Liver (tissue), 8 donors: ENCODE measurements at regions not wholly inside any gene's neighbourhood (a gene's known extent, or its start where the extent isn't known, plus 50 kb on each side); places are given as distances from the start of the nearest gene placed in this dataset.

ENCODE experiments used
- DNase-seq: peaks from one replicate; pipeline ENCODE4 v3.0.0-alpha.2; 2017; ENCODE audit warnings: low spot score
- H3K27ac ChIP-seq, 2 donors: one replicate each; pipeline ENCODE4 v1.7.0; 2013; ENCODE audit warnings: inconsistent platforms in 2 of 2, low read length in 2 of 2, control low read depth in 1 of 2, low read depth in 1 of 2, mild to moderate bottlenecking in 1 of 2
- H3K27me3 ChIP-seq, 4 donors: one replicate each; pipeline versions ENCODE4 v1.6.1 to v1.7.0; 2013; ENCODE audit warnings: low read length in 3 of 4, inconsistent platforms in 1 of 4, mild to moderate bottlenecking in 1 of 4, moderate library complexity in 1 of 4; ENCODE audit not compliant: control insufficient read depth in 4 of 4, insufficient read depth in 4 of 4
- H3K36me3 ChIP-seq, 4 donors: one replicate each; pipeline versions ENCODE4 v1.6.1 to v1.7.0; 2013; ENCODE audit warnings: low read length in 3 of 4, mild to moderate bottlenecking in 3 of 4, low read depth in 1 of 4, moderate library complexity in 1 of 4; ENCODE audit not compliant: control insufficient read depth in 4 of 4, insufficient read depth in 3 of 4
- H3K4me1 ChIP-seq, 4 donors: one replicate each; pipeline versions ENCODE4 v1.6.1 to v1.7.0; 2013; ENCODE audit warnings: low read length in 3 of 4, mild to moderate bottlenecking in 3 of 4, moderate library complexity in 1 of 4; ENCODE audit not compliant: control insufficient read depth in 4 of 4, insufficient read depth in 4 of 4
- H3K4me3 ChIP-seq, 3 donors: one replicate each; pipeline versions ENCODE4 v1.6.1 to v1.7.0; 2013; ENCODE audit warnings: low read length in 3 of 3, control low read depth in 1 of 3, low read depth in 1 of 3, mild to moderate bottlenecking in 1 of 3
- H3K9ac ChIP-seq, 2 donors: one replicate each; pipeline ENCODE4 v1.7.0; 2013; ENCODE audit warnings: low read length in 2 of 2, mild to moderate bottlenecking in 2 of 2, moderate library complexity in 2 of 2, control low read depth in 1 of 2, low read depth in 1 of 2
- H3K9me3 ChIP-seq, 4 donors: one replicate each; pipeline versions ENCODE4 v1.6.1 to v1.7.0; 2013; ENCODE audit warnings: low read length in 3 of 4; ENCODE audit not compliant: control insufficient read depth in 4 of 4
- EGR1 ChIP-seq, 2 donors: IDR thresholded peaks; 2 replicates each; pipeline ENCODE4 v1.6.1; 2016 to 2018; ENCODE audit warnings: antibody characterized with exemption in 2 of 2, low read depth in 2 of 2
- FOXA2 ChIP-seq: IDR thresholded peaks from 2 replicates; pipeline ENCODE4 v1.6.1; 2016; ENCODE audit warnings: antibody characterized with exemption
- GABPA ChIP-seq, 2 donors: IDR thresholded peaks in 1 of 2; conservative IDR thresholded peaks in 1 of 2; 2 replicates each; pipeline ENCODE4 v1.6.1; 2016; ENCODE audit warnings: antibody characterized with exemption in 2 of 2, mild to moderate bottlenecking in 1 of 2, moderate library complexity in 1 of 2
- JUND ChIP-seq, 2 donors: IDR thresholded peaks; 2 replicates each; pipeline ENCODE4 v1.6.1; 2016; ENCODE audit warnings: antibody characterized with exemption in 2 of 2
- NR2F2 ChIP-seq: IDR thresholded peaks from 2 replicates; pipeline ENCODE4 v1.6.1; 2016; ENCODE audit warnings: antibody characterized with exemption
- RXRA ChIP-seq, 2 donors: IDR thresholded peaks; 2 replicates each; pipeline ENCODE4 v1.6.1; 2017 to 2018; ENCODE audit warnings: antibody characterized with exemption in 2 of 2, mild to moderate bottlenecking in 1 of 2
- SP1 ChIP-seq: IDR thresholded peaks from 2 replicates; pipeline ENCODE4 v1.6.1; 2018; ENCODE audit warnings: antibody characterized with exemption, mild to moderate bottlenecking
- TAF1 ChIP-seq: conservative IDR thresholded peaks from 2 replicates; pipeline ENCODE4 v1.6.1; 2016; ENCODE audit warnings: antibody characterized with exemption, mild to moderate bottlenecking
- YY1 ChIP-seq: IDR thresholded peaks from 2 replicates; pipeline ENCODE4 v1.6.1; 2016; ENCODE audit warnings: antibody characterized with exemption, mild to moderate bottlenecking
- WGBS: extraction: QIAGEN DNeasy Blood & Tissue Kit; methylation state at CpG from one replicate; pipeline ENCODE4 v1.1.7; 2013; 5-methylcytosine and 5-hydroxymethylcytosine counted together
- TF ChIP-seq, protein P1 (sequence below): IDR thresholded peaks from 2 replicates; pipeline ENCODE4 v1.6.1; 2016; ENCODE audit warnings: antibody characterized with exemption, mild to moderate bottlenecking
- TF ChIP-seq, protein P2 (sequence below): fragments of 150-350 bp; IDR thresholded peaks from 2 replicates; pipeline ENCODE4 v1.5.1; 2017; ENCODE audit warnings: improper control_type of control experiment, low read depth, low read length; ENCODE audit not compliant: missing input control
- donor health status: healthy.
- donor health status: healthy.
- donor health status: healthy.
- donor health status: healthy.
- donor health status: healthy.

DNA sequence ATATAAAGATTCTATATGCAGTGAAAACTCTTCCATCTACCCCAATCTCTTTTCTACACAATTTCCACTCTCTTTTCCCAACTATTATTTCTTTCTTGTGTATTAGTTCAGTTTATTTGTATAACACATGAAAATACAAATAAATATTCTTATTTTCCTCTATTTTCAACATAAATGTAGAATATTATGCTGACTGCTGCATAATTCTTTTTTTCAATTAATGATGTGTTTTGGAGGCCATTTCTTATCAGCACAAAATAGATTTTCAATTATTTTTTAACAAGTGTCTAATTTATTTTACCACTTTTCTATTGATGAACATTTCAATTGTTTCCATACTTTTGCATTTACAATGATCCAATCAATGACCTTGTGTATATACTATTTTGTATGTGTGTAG, 557.7 kb upstream of the NR3C2 start (continued):
- TF ChIP-seq, protein P1, sequence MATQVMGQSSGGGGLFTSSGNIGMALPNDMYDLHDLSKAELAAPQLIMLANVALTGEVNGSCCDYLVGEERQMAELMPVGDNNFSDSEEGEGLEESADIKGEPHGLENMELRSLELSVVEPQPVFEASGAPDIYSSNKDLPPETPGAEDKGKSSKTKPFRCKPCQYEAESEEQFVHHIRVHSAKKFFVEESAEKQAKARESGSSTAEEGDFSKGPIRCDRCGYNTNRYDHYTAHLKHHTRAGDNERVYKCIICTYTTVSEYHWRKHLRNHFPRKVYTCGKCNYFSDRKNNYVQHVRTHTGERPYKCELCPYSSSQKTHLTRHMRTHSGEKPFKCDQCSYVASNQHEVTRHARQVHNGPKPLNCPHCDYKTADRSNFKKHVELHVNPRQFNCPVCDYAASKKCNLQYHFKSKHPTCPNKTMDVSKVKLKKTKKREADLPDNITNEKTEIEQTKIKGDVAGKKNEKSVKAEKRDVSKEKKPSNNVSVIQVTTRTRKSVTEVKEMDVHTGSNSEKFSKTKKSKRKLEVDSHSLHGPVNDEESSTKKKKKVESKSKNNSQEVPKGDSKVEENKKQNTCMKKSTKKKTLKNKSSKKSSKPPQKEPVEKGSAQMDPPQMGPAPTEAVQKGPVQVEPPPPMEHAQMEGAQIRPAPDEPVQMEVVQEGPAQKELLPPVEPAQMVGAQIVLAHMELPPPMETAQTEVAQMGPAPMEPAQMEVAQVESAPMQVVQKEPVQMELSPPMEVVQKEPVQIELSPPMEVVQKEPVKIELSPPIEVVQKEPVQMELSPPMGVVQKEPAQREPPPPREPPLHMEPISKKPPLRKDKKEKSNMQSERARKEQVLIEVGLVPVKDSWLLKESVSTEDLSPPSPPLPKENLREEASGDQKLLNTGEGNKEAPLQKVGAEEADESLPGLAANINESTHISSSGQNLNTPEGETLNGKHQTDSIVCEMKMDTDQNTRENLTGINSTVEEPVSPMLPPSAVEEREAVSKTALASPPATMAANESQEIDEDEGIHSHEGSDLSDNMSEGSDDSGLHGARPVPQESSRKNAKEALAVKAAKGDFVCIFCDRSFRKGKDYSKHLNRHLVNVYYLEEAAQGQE = no peak
- TF ChIP-seq TAF1 = no peak
- no peak for TF ChIP-seq NR2F2

DNA sequence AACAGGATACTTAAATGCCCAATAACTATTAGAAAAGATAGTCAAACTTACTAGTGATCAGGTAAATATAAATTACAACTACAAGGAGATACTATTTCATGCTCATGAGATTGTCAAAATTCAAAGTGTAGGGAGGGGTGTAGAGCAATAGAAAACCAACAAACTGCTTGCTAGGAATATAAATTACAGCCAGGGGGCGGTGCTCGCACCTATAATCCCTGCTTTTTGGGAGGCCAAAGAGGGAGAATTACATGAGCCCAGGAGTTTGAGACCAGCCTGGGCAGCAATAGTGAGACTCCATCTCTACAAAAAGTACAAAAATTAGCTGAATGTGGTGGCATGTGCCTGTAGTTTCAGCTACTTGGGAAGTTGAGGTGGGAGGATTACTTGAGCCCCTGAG, 556.5 kb upstream of the NR3C2 start:
- Histone ChIP-seq H3K27ac (no peak overlapping the region), H3K36me3 (no peaks in the 10 kb centered on the region), H3K27me3 (no peaks in the 10 kb centered on the region), H3K4me1 (no peaks in the 10 kb centered on the region), H3K9me3 (no peaks in the 10 kb centered on the region), H3K9ac (no peak overlapping the region), H3K4me3 (no peak overlapping the region)
- no peak for DNase-seq
- 45% methylated on average over 2 of the region's 2 CpGs for WGBS
- TF ChIP-seq, protein P2, sequence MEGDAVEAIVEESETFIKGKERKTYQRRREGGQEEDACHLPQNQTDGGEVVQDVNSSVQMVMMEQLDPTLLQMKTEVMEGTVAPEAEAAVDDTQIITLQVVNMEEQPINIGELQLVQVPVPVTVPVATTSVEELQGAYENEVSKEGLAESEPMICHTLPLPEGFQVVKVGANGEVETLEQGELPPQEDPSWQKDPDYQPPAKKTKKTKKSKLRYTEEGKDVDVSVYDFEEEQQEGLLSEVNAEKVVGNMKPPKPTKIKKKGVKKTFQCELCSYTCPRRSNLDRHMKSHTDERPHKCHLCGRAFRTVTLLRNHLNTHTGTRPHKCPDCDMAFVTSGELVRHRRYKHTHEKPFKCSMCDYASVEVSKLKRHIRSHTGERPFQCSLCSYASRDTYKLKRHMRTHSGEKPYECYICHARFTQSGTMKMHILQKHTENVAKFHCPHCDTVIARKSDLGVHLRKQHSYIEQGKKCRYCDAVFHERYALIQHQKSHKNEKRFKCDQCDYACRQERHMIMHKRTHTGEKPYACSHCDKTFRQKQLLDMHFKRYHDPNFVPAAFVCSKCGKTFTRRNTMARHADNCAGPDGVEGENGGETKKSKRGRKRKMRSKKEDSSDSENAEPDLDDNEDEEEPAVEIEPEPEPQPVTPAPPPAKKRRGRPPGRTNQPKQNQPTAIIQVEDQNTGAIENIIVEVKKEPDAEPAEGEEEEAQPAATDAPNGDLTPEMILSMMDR = peak; percentile 4
- no peak for TF ChIP-seq NR2F2

DNA sequence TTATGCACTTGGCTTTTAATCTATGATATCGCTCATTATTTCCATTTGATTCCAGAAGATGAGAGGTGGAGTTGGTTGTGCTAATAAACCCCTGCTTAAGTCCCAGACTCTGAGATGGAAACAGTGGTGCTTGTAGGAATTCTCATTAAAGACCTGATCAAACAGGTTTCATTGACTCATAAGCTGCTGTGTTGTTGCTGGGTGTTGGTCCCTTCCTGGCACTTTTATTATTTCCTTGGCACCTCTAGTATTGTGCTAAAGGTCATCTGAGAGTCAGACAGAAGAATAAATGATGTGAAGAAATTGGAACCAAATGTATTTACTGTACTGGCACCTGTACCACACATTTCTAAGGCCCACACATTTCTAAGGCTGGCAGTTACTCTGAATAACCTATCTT, 544.7 kb upstream of the NR3C2 start:
- no peaks in the 10 kb centered on the region for H3K27me3 ChIP-seq
- no peak overlapping the region for H3K4me3 ChIP-seq
- no peaks in the 10 kb centered on the region for H3K36me3 ChIP-seq
- TF ChIP-seq, protein P1 = no peak
- no peak for TF ChIP-seq FOXA2
- no peak for TF ChIP-seq EGR1 (IDR thresholded peaks at IDR 0.05; ENCODE audit: low read depth in 2 of 2)
- no peak for TF ChIP-seq SP1
- TF ChIP-seq TAF1 = no peak
- TF ChIP-seq GABPA (IDR thresholded peaks at IDR 0.05 in 1 of 2, conservative IDR thresholded peaks at IDR 0.05 in 1 of 2) = no peak
- no peak for TF ChIP-seq RXRA (IDR thresholded peaks at IDR 0.05)
- no peak for TF ChIP-seq YY1
- TF ChIP-seq JUND (IDR thresholded peaks at IDR 0.05) = no peak
- no peak overlapping the region for H3K9ac ChIP-seq
- no peak overlapping the region for H3K27ac ChIP-seq
- no peak for DNase-seq
- H3K9me3 ChIP-seq = peaks cover 0 to 2% (median 0%) of the 10 kb centered on the region in 4 donors
- WGBS = 41% methylated on average over 1 of the region's 1 CpG
- H3K4me1 ChIP-seq = no peaks in the 10 kb centered on the region
